Tibial artery (tissue), 4 donors: ENCODE measurements at regions not wholly inside any gene's neighbourhood (a gene's known extent, or its start where the extent isn't known, plus 50 kb on each side); places are given as distances from the start of the nearest gene placed in this dataset.

Experiments used
- DNase-seq, 2 donors: peaks; one replicate each; pipeline ENCODE4 v3.0.0-alpha.2; 2019
- H3K27ac ChIP-seq, 2 donors: fragments of 200-600 bp; sonication (generic) in 1 of 2; 1 replicate in 1 of 2; 2 replicates in 1 of 2; pipeline ENCODE4 v1.5.1; 2018 to 2019; ENCODE audit warnings: mild to moderate bottlenecking in 1 of 2
- H3K27me3 ChIP-seq, 2 donors: fragments of 200-600 bp; sonication (generic) in 1 of 2; one replicate each; pipeline versions ENCODE4 v1.5.1 to v1.6.0; 2016 to 2019
- H3K36me3 ChIP-seq, 3 donors: fragments of 200-600 bp; sonication (generic) in 2 of 3; one replicate each; pipeline ENCODE4 v1.5.1; 2016 to 2019; ENCODE audit warnings: mild to moderate bottlenecking in 2 of 3
- H3K4me1 ChIP-seq, 4 donors: fragments of 200-600 bp; sonication (generic) in 2 of 4; 1 replicate in 3 of 4; 2 replicates in 1 of 4; pipeline ENCODE4 v1.5.1; 2016 to 2019
- H3K4me3 ChIP-seq, 2 donors: fragments of 200-600 bp; sonication (generic) in 1 of 2; 1 replicate in 1 of 2; 2 replicates in 1 of 2; pipeline ENCODE4 v1.5.1; 2018 to 2019; ENCODE audit warnings: mild to moderate bottlenecking in 2 of 2
- H3K9me3 ChIP-seq, 3 donors: fragments of 200-600 bp; sonication (generic) in 1 of 3; one replicate each; pipeline ENCODE4 v1.5.1; 2016 to 2019
- intact Hi-C: fragments of 100-400 bp; cut with DNase I; formaldehyde crosslinking; loops from one replicate; pipeline ENCODE4 v1.15.0; 2023; ENCODE audit warnings: low total_unique reads
- TF ChIP-seq, protein P1 (sequence below), 2 experiments: fragments of 200-600 bp in 1 of 2; fragments of 450-650 bp in 1 of 2; IDR thresholded peaks; one replicate each; pipeline ENCODE4 v1.5.1; 2017 to 2019; ENCODE audit warnings: antibody characterized with exemption in 2 of 2, mild to moderate bottlenecking in 1 of 2, moderate library complexity in 1 of 2

DNA sequence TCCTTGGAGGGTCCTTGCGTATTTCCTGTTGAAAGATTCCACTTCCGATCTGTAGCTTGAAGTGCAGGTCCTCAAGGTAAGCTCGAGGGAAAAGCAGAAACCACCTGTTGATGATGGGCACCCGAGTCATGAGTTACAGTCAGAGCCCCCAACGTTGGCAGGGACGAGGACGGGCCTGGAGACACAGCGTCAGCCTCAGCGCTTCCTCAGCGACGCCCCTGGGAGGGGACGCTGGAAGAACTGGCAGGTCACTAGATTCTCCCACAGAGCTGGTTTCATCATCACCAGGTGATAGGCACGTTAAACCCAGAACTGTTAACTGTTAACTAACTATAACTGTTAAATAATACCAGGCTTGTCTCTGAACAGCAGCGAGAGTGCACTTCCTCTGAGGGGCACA is 101.8 kb downstream of the TNFAIP2 start:
- Histone ChIP-seq H3K4me1 (peaks cover 0 to 10% (median 8%) of the 10 kb centered on the region in 4 donors), H3K36me3 (no peaks in the 10 kb centered on the region), H3K27ac (no peak overlapping the region), H3K9me3 (no peaks in the 10 kb centered on the region), H3K27me3 (peaks cover 0 to 85% of the 10 kb centered on the region in 2 donors), H3K4me3 (no peak overlapping the region)
- no peak for DNase-seq
- intact Hi-C loops = no loop called here
- TF ChIP-seq, protein P1, sequence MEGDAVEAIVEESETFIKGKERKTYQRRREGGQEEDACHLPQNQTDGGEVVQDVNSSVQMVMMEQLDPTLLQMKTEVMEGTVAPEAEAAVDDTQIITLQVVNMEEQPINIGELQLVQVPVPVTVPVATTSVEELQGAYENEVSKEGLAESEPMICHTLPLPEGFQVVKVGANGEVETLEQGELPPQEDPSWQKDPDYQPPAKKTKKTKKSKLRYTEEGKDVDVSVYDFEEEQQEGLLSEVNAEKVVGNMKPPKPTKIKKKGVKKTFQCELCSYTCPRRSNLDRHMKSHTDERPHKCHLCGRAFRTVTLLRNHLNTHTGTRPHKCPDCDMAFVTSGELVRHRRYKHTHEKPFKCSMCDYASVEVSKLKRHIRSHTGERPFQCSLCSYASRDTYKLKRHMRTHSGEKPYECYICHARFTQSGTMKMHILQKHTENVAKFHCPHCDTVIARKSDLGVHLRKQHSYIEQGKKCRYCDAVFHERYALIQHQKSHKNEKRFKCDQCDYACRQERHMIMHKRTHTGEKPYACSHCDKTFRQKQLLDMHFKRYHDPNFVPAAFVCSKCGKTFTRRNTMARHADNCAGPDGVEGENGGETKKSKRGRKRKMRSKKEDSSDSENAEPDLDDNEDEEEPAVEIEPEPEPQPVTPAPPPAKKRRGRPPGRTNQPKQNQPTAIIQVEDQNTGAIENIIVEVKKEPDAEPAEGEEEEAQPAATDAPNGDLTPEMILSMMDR (IDR thresholded peaks at IDR 0.05) = no peak

DNA sequence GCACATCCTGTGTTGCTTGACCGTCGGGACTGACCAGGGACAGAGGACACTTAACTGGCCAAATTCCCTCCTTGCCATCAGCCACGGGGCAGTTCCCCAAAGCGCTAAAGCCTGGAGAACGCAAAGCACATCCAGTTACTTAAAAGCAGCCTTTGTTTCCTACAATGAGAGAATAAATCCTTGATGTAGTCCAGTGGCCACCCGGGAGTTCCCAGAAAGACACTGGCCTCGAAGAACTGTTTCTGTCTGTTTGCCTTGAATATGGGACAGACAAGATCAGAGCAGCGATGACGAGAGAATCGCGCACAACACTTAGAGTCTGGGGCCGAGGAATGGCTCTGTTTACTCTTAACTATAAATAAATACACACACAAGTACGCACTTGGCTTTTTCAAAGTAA is 102.2 kb downstream of the TNFAIP2 start:
- TF ChIP-seq, protein P1 (IDR thresholded peaks at IDR 0.05) = no peak
- Histone ChIP-seq H3K27me3 (peaks cover 0 to 81% of the 10 kb centered on the region in 2 donors), H3K9me3 (no peaks in the 10 kb centered on the region), H3K27ac (no peak overlapping the region), H3K36me3 (no peaks in the 10 kb centered on the region), H3K4me3 (no peak overlapping the region), H3K4me1 (peaks cover 0 to 6% (median 6%) of the 10 kb centered on the region in 4 donors)
- intact Hi-C loops = no loop called here
- DNase-seq = no peak

DNA sequence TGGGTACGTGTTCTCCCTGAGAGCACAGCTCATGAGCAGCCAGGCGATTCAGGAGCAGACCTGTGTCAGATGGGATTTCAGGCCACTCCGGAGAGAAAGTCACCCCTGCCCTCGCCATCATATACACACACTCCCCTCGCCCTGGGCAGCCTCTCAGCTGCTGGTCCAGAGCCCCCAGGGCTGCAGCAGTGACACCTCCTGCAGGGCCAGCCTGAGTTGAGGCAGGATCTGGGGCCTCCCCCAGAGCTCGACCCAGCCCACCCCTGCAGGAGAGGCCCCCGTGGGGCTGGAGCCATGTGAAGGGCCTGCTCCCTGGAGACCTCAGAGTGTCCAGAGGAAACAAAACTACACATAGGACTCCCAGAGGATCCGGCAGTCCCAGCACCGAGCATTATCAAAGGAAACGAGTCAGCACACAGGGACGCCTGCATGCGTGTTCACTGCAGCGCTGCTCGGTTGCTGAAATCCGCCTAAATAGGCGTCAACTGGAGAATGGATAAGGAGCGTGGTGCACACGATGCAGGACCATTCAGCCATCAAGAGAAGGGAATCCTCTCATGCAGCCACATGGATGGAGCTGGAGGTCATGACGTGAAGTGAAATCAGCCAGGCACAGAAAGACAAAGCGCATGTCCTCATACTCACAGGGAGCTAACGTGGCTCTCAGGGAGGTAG is 104.0 kb downstream of the TNFAIP2 start:
- Histone ChIP-seq H3K36me3 (no peaks in the 10 kb centered on the region), H3K27me3 (peaks cover 0 to 68% of the 10 kb centered on the region in 2 donors), H3K4me1 (no peaks in the 10 kb centered on the region), H3K4me3 (no peak overlapping the region), H3K27ac (no peak overlapping the region), H3K9me3 (no peaks in the 10 kb centered on the region)
- no peak for DNase-seq
- intact Hi-C loops = no loop called here
- TF ChIP-seq, protein P1 (IDR thresholded peaks at IDR 0.05) = no peak

DNA sequence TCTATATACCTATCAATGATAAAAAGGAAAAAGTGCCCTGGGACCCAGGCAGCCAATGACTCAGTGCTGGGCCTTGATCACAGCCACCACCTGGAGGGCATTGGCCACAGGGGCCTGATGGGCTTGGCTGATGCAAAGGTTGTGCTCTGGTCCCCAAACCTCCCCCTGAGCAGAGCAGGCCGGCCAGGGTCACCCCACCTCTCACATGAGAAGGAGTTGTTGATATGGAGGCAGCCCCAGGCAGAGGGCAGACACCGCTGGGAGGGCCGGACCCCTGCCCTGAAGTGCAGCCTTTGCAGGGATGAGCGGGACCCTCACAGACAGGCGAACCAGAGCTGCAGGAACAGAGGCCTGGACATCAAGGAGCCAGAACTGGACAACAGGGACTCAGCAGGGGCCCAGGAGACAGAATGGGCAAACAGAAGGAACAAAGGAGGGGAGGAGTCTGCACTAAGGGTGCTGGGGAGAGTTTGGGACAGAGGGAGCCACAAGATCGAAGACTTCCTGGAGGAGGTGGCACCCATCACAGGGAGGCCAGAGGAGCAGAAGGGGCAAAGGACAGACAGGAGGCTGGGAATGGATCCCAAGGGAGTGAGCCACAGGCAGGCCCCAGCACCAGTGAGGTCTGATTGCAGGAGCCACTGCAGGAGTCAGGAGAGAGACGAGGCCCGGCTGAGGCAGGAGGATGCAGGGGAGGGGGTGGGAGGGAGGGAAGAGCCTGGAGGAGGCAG is 105.0 kb downstream of the TNFAIP2 start:
- Histone ChIP-seq H3K4me1 (no peaks in the 10 kb centered on the region), H3K27ac (no peak overlapping the region)
- intact Hi-C loops = no loop called here

DNA sequence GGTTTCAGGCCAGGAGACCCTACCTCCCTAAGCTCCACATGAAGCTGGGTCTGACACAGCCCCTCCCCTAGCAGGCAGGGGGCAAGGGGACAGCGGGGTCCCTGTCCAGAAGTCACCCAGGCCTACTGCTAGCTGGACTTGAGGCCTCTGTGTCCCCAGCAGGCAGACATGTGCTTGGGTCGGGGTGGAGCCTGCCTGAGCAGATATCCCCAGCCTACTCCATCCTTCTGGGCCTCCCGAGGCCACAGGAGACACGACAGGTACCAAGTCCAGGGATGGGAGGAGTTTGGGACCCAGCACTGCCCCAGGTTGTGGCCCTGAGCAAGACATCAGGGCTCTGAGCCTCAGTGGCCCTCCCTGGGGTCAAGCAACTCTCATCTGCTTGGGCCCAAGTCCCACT is 105.2 kb upstream of the EIF5 start:
- intact Hi-C loops = no loop called here
- no peaks in the 10 kb centered on the region for H3K9me3 ChIP-seq
- H3K27me3 ChIP-seq = peaks cover 0 to 57% of the 10 kb centered on the region in 2 donors

More for the DNA sequence above, 105.0 kb downstream of the TNFAIP2 start:
- H3K9me3 ChIP-seq = no peaks in the 10 kb centered on the region
- peaks cover 0 to 62% of the 10 kb centered on the region in 2 donors for H3K27me3 ChIP-seq
- no peaks in the 10 kb centered on the region for H3K36me3 ChIP-seq
- TF ChIP-seq, protein P1 (IDR thresholded peaks at IDR 0.05) = no peak
- no peak overlapping the region for H3K4me3 ChIP-seq
- DNase-seq = no peak

More for the DNA sequence above, 105.2 kb upstream of the EIF5 start:
- Histone ChIP-seq H3K36me3 (no peaks in the 10 kb centered on the region), H3K4me3 (no peak overlapping the region), H3K4me1 (no peaks in the 10 kb centered on the region), H3K27ac (no peak overlapping the region)
- DNase-seq = no peak
- TF ChIP-seq, protein P1 (IDR thresholded peaks at IDR 0.05) = no peak
